HL-60 (cell line): ENCODE measurements at regions not wholly inside any gene's neighbourhood (a gene's known extent, or its start where the extent isn't known, plus 50 kb on each side); places are given as distances from the start of the nearest gene placed in this dataset.

ENCODE experiments used
- GABPA ChIP-seq: IDR thresholded peaks from 2 replicates; pipeline ENCODE4 v1.6.1; 2012; ENCODE audit warnings: low read depth
- TF ChIP-seq, protein P1 (sequence below): IDR thresholded peaks from one replicate; pipeline ENCODE4 v1.5.1; 2011; ENCODE audit warnings: low read length, control low read depth, inconsistent platforms; ENCODE audit not compliant: insufficient read depth

GRCh38 chr3:146770301-146770700 is 165.2 kb upstream of the PLSCR5 start:
- TF ChIP-seq, protein P1, sequence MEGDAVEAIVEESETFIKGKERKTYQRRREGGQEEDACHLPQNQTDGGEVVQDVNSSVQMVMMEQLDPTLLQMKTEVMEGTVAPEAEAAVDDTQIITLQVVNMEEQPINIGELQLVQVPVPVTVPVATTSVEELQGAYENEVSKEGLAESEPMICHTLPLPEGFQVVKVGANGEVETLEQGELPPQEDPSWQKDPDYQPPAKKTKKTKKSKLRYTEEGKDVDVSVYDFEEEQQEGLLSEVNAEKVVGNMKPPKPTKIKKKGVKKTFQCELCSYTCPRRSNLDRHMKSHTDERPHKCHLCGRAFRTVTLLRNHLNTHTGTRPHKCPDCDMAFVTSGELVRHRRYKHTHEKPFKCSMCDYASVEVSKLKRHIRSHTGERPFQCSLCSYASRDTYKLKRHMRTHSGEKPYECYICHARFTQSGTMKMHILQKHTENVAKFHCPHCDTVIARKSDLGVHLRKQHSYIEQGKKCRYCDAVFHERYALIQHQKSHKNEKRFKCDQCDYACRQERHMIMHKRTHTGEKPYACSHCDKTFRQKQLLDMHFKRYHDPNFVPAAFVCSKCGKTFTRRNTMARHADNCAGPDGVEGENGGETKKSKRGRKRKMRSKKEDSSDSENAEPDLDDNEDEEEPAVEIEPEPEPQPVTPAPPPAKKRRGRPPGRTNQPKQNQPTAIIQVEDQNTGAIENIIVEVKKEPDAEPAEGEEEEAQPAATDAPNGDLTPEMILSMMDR: no peak
- TF ChIP-seq GABPA: no peak
